KOPT-K1 (cell line): ENCODE measurements at regions not wholly inside any gene's neighbourhood (a gene's known extent, or its start where the extent isn't known, plus 50 kb on each side); places are given as distances from the start of the nearest gene placed in this dataset.

ENCODE experiments used
- H3K27ac ChIP-seq: fragments of 200-600 bp; sonication (generic); 2 replicates; pipeline ENCODE4 v1.5.1; 2016; ENCODE audit warnings: antibody characterized with exemption, mild to moderate bottlenecking, low read depth, low read length; ENCODE audit not compliant: poor library complexity, severe bottlenecking
- H3K36me3 ChIP-seq: fragments of 200-600 bp; sonication (generic); 2 replicates; pipeline ENCODE4 v1.5.1; 2017; ENCODE audit warnings: antibody characterized with exemption, mild to moderate bottlenecking, low read length, moderate library complexity; ENCODE audit not compliant: insufficient read depth
- H3K9me3 ChIP-seq: fragments of 200-600 bp; sonication (generic); 2 replicates; pipeline ENCODE4 v1.5.1; 2017; ENCODE audit warnings: antibody characterized with exemption, low read length, mild to moderate bottlenecking; ENCODE audit not compliant: insufficient read depth, poor library complexity, severe bottlenecking

DNA sequence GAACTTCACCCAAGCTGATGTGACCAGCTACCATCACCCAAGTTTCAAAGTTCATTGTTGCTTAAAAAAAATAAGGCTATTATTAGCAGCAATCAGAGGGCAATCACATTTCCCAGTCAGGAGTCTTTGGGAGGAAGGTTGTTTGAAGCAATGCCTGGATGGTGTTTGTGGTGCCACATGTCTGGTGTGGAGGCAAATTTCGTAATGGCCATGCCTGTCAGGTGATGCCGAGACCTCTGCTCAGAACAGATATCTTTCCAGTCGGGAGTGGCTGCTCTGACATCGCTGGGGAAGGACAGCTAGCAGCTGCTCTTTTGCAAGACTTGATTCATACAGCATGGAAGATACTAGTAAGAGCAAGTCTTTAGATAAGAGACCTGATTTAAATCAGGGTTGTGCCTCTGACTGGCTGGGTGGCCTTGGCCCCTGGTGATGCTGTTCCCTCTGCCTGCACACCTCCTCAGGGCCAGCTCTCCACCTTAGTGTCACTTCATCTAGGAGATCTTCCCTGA, 187.8 kb upstream of the JUN start:
- Histone ChIP-seq H3K27ac (no peak overlapping the region), H3K36me3 (no peaks in the 10 kb centered on the region), H3K9me3 (no peaks in the 10 kb centered on the region)

DNA sequence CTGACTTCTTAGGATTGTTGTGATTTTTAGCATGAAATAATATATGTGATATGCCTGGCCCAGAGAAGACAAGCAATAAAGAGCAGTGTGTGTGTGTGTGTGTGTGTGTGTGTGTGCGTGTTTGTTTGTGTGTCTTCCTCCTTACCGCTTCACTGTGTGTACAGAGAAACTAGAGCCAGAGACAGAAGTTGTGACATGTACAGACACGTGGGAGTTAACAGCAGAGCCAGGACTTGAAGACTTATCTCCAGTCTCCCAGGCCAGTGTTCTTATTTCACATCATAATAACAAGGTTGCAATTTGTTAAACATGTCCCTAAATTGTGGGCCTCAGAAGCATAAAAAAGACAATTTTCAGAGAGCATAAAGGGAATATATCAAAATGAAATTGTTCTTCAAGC, 192.0 kb upstream of the JUN start:
- no peak overlapping the region for H3K27ac ChIP-seq
- H3K36me3 ChIP-seq, result no peaks in the 10 kb centered on the region
- H3K9me3 ChIP-seq, result no peaks in the 10 kb centered on the region

- H3K9me3 ChIP-seq, result no peaks in the 10 kb centered on the region
- H3K27ac ChIP-seq, result no peak overlapping the region
- no peaks in the 10 kb centered on the region for H3K36me3 ChIP-seq
Observed at GRCh38 chr1:58976294-58976693, 192.4 kb upstream of the JUN start.

- H3K9me3 ChIP-seq, result no peaks in the 10 kb centered on the region
- no peaks in the 10 kb centered on the region for H3K36me3 ChIP-seq
- no peak overlapping the region for H3K27ac ChIP-seq
Observed at GRCh38 chr1:58977598-58977997, 193.8 kb upstream of the JUN start.

- H3K36me3 ChIP-seq, result no peaks in the 10 kb centered on the region
- H3K27ac ChIP-seq, result no peak overlapping the region
- H3K9me3 ChIP-seq, result no peaks in the 10 kb centered on the region
Observed at GRCh38 chr1:58978096-58978495, 194.2 kb upstream of the JUN start.

DNA sequence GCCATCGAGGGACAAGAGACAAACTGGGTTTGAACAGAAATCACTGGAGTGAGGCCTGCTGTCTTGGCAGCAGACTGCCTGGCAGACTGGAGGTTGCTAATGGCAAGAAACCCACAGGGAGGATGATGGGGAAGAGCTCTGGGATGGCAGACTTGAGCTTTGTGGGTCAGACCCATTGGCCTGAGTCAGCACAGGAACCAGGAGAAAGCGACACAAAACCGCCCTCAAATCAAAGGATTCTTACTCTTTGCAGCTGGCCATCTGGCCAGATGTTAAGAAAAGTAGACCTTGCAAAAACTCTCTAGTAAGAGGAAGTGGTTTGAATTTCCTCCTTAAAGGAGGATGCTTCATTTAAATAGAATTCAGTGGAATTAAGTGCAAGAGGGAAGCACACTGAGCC, 195.2 kb upstream of the JUN start:
- H3K27ac ChIP-seq, result no peak overlapping the region

GRCh38 chr1:58979677-58980076, 195.8 kb upstream of the JUN start:
- H3K36me3 ChIP-seq, result no peaks in the 10 kb centered on the region
- H3K27ac ChIP-seq, result no peak overlapping the region

More for the DNA sequence above, 195.2 kb upstream of the JUN start:
- Histone ChIP-seq H3K9me3 (no peaks in the 10 kb centered on the region), H3K36me3 (no peaks in the 10 kb centered on the region)

DNA sequence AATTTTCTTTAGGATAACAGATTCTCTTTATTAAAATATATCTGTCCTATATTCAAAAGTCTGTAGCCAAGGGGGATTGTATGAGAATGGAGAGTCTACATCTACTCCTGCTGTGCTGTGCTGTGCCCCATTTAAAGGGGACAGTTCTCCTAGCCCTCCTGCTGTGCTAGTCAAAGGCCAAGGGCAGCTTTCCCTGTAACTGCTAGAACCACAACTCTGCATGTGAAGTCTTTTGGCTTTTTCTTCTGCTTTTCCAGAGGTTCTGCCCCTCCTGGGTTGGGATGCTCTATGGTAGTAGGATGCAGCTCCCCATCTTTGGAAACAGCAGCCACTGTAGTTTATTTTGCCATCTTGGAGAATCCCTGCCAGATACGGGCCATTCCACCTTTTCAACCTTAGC, 197.5 kb upstream of the JUN start:
- H3K9me3 ChIP-seq, result no peaks in the 10 kb centered on the region
- H3K36me3 ChIP-seq, result no peaks in the 10 kb centered on the region
- H3K27ac ChIP-seq, result no peak overlapping the region

More at GRCh38 chr1:58979677-58980076, 195.8 kb upstream of the JUN start:
- H3K9me3 ChIP-seq, result no peaks in the 10 kb centered on the region

GRCh38 chr1:58982259-58982998, 198.6 kb upstream of the JUN start:
- Histone ChIP-seq H3K27ac (no peak overlapping the region), H3K9me3 (no peaks in the 10 kb centered on the region), H3K36me3 (no peaks in the 10 kb centered on the region)

- Histone ChIP-seq H3K27ac (no peak overlapping the region), H3K9me3 (no peaks in the 10 kb centered on the region), H3K36me3 (no peaks in the 10 kb centered on the region)
Observed at GRCh38 chr1:58983162-58983561, 199.3 kb upstream of the JUN start.

- no peaks in the 10 kb centered on the region for H3K9me3 ChIP-seq
- H3K36me3 ChIP-seq, result no peaks in the 10 kb centered on the region
- H3K27ac ChIP-seq, result no peak overlapping the region
Observed at GRCh38 chr1:58983633-58984245, 199.9 kb upstream of the JUN start.

GRCh38 chr1:58986996-58987767, 203.3 kb upstream of the JUN start:
- no peaks in the 10 kb centered on the region for H3K9me3 ChIP-seq
- H3K27ac ChIP-seq, result no peak overlapping the region
- H3K36me3 ChIP-seq, result no peaks in the 10 kb centered on the region

DNA sequence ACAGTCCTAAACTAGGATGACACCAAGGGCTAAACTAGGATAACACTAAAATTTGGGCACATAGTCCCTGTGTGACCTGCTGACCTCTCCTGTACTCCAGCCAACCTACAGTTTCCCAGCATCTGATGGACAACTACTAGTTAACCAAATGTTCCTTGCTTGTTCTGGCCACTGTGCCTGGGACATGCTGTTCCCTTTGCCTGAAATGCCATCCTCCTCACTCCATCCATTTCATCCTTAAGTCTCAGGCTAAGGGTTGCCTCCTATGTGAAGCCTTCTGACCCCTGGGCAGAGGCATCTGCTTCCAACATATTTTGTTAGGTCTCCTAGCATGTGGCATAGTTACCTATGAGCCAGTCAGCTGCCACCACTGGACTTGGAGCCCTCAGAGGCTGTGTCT, 204.9 kb upstream of the JUN start:
- no peaks in the 10 kb centered on the region for H3K36me3 ChIP-seq
- no peaks in the 10 kb centered on the region for H3K9me3 ChIP-seq
- no peak overlapping the region for H3K27ac ChIP-seq

DNA sequence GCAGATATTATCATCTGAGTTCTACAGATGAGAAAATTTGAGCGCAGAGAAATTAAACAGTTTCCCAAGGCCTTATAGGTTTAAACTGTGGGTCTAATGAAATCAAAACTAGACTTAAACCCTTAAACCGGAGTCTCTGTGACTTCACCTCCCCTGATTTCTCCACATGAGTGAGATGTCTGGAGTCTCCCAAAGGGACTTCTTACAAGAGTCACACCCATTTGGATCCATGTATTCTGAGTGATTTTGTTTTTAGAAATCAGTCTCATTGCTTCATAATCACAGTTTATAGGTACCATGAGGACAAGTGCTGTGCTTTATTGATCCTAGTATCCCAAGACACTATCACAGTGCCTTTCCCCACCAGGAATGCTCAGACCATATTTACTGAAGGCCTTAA, 206.0 kb upstream of the JUN start:
- no peaks in the 10 kb centered on the region for H3K9me3 ChIP-seq
- H3K27ac ChIP-seq, result no peak overlapping the region

GRCh38 chr1:58991305-58991704, 207.5 kb upstream of the JUN start:
- H3K27ac ChIP-seq, result no peak overlapping the region
- H3K9me3 ChIP-seq, result no peaks in the 10 kb centered on the region

More for the DNA sequence above, 206.0 kb upstream of the JUN start:
- no peaks in the 10 kb centered on the region for H3K36me3 ChIP-seq

More at GRCh38 chr1:58991305-58991704, 207.5 kb upstream of the JUN start:
- H3K36me3 ChIP-seq, result no peaks in the 10 kb centered on the region
